ENCODE measurements at regions not wholly inside any gene's neighbourhood (a gene's known extent, or its start where the extent isn't known, plus 50 kb on each side); places are given as distances from the start of the nearest gene placed in this dataset.

DNA sequence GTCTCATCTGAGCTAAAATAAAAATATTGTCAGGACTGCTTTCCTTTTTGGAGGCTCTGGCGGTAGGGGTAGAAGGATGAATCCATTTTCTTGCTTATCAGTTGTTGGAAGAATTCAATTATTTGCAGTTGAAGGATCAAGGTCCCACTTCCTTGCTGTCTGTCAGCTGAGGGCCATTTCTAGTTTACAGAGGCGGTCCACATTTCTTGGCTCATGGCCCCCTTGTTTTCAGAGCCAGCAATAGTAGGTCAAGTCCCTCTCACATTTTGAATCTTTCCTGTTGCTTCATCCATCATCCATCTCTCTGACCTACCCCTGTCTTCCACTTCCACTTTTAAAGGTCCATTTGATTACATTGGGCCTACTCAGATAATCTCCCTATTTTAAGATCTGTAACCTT, 1099.3 kb upstream of the DIAPH2 start:
- intact Hi-C loops (cut with micrococcal nuclease) = no loop called here

DNA sequence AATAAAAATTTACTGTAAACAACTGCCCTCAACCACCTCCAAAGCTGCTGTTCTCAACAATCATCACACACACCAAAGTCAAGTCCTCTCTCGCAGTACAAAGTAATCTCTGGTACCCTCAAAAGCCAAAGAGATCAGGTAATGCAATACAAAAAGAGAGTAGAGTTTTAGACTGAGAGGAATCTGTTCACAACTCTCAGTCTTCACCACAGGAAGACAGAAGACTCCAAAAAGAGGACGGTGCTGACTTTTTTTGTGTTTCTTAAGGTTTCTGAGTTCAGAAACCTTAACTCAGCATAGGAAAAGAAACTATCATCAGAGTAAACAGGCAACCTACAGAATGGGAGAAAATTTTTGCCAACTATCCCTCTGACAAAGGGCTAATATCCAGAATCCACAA, 1072.3 kb upstream of the DIAPH2 start:
- intact Hi-C loops (cut with micrococcal nuclease) = no loop called here

DNA sequence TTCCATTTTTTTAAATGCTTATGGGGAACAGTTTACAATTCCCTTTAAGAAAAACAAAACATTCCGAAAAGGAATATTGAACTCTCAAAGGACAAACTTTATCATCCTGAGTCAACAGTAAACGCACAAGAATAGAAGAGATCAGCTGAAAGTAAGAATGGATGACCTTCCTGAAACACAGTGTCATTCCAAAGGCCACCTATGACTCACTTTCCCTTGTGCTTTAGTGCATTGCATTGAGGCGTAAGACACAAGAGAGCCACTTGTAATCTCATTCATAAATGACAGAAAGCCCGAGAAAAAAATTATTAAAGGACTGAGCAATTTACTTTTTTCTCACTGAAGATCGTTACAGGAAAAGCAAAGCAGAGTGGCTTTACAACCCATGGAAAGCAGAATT, 1062.4 kb upstream of the DIAPH2 start:
- intact Hi-C loops (cut with micrococcal nuclease) = no loop called here

DNA sequence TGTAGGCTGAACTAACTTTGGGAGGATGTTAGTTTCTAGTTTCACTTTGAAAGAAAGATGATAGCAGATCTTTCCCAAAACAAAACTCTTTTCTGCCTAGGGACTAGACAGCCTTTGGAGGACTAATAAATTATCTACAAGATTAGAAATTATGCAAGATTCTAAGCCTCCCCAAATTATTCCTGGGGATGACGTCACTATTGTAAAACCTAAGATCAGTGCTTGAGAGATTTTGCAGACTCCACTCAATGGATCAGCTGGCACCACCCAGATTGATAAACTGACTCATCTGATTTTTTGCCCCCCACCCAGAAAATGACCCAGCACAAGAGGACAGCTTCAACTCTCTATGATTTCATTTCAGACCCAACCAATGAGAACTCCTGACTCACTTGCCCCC, 1057.9 kb upstream of the DIAPH2 start:
- intact Hi-C loops (cut with micrococcal nuclease) = no loop called here

DNA sequence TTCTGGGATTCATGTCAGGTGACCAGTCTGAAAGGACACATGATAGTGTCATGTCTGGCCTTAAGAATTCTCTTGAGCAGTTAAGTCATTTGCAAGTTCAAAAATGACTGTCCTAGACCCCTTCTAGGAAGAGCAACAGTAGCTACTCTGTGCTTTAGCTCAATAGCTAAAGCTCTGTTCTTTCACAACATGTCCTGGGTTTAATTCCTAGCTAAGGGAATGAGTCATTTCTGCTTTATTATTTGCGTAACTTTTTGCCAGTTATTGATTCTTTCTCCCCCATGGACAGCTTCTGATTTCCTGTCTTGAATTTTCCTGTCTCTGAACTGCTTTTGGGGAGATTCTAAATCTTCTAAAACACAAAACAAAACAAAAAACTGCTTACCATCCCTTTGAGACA, 1055.8 kb upstream of the DIAPH2 start:
- intact Hi-C loops (cut with micrococcal nuclease) = no loop called here

GRCh38 chrX:95629737-95630136, 1054.9 kb upstream of the DIAPH2 start:
- intact Hi-C loops (cut with micrococcal nuclease) = no loop called here

GRCh38 chrX:95640226-95640625, 1044.4 kb upstream of the DIAPH2 start:
- intact Hi-C loops (cut with micrococcal nuclease) = no loop called here

DNA sequence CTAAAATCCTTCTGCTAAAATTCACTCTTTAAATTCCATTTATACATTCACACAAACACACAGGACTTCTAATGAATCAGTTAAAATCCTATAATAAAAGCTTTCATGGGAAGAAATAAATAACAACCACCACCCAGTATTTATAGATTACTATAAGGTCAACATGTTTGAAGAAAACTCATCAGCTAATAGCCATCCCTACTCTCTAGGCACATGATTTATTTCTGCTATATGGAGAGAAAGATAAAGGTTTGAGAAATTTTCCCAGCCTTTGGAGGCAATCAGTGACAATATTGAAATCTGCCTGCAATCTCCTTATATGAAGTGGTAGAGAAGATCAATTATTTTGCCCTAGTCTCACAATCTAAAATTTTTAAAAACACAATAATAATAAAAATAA, 1038.9 kb upstream of the DIAPH2 start:
- intact Hi-C loops (cut with micrococcal nuclease) = no loop called here

DNA sequence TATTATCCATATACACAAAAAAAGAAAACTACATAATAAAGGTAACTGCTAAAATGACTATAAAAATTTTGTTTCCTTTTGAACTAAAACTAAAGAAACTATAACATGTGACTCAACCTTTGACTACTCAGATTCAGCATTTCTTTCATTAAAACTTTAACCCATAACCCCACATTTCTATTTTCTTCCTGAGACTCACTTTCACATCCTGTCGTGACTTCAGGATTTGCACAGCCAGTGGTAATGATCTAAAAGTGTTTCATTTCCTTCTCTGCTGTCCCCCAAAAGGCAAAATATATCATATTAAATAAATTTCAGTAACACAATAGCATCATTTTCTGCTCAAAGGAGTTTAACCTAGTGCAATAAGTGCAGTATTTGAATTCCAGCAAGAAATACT, 1022.4 kb upstream of the DIAPH2 start:
- intact Hi-C loops (cut with micrococcal nuclease) = no loop called here

DNA sequence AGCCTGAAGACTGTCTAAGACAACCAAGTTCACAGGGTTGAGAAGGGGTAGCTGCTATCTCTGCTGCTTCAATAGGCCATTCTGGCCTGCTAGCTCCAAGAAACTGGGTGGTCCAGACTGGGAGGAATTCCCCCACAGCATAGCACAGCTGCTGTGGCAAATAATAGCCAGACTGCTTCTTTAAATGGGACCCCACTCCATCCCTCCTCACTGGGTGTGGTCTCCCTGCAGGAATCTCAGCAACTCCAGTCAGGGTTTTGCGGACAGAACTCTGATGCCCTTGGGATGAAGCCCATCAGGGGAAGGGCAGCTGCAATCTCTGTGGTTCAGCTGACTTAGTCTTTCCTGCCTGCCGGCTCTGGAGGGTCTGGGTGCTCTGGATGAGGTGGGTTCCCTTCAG, 1018.6 kb upstream of the DIAPH2 start:
- intact Hi-C loops (cut with micrococcal nuclease) = no loop called here

DNA sequence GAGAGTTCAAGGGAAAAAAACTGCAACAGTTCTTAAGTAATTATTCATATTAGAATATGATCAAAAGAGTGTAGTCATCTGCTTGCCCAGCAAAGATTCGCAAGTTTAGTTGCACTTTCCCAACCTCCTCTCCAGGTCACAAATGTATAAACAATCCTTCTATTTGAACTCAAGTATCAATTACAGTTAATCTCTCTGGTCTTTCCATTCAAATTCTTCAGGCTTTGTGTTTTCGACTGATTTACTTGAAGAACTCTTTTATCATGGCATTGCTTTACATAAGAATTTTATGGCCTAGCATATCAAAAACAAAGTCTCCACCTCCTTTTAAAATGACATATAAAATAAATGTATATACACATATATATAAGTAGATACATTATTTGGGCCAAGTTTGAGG, 1009.6 kb upstream of the DIAPH2 start:
- intact Hi-C loops (cut with micrococcal nuclease) = no loop called here

- intact Hi-C loops (cut with micrococcal nuclease) = no loop called here
Measured at GRCh38 chrX:95675794-95676193, 1008.8 kb upstream of the DIAPH2 start.

DNA sequence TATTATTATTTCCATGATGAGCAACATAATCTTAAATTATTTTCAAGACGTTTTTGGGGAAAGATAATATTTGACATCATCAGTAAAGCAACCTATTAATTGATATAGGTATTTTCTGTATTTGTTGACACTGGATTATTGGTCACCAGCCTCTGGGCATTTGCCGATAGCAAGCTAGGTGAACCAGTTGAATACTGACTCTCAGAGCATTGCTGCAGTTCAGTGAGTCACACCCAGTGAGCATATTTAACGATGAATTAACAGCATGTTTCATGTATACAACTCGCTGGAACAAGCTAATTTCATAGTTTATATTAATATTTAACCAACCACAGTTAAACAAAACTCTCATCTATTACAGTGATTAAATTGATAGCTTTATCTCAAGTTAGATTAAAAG, 1006.0 kb upstream of the DIAPH2 start:
- intact Hi-C loops (cut with micrococcal nuclease) = no loop called here

- intact Hi-C loops (cut with micrococcal nuclease) = no loop called here
Measured at GRCh38 chrX:95693365-95693764, 991.3 kb upstream of the DIAPH2 start.

- intact Hi-C loops (cut with micrococcal nuclease) = no loop called here
Measured at GRCh38 chrX:95703696-95704095, 980.9 kb upstream of the DIAPH2 start.

DNA sequence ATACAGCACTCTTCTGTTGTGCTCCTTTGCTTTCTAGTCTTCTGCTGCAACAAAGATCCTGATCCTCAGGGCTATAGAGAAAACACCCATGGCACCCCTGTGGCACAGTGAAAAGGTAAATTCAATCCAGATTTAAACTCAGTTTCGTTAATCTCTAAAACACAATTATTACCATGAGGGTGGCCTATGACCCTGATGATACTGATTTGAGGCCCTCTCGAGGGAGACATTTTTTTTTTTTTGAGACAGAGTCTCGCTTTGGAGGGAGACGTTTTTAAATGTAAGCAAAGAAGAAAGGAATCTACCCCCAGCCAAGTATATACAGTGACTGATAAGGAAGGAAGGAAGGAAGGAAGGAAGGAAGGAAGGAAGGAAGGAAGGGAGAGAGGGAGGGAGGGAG, 967.8 kb upstream of the DIAPH2 start:
- intact Hi-C loops (cut with micrococcal nuclease) = no loop called here

DNA sequence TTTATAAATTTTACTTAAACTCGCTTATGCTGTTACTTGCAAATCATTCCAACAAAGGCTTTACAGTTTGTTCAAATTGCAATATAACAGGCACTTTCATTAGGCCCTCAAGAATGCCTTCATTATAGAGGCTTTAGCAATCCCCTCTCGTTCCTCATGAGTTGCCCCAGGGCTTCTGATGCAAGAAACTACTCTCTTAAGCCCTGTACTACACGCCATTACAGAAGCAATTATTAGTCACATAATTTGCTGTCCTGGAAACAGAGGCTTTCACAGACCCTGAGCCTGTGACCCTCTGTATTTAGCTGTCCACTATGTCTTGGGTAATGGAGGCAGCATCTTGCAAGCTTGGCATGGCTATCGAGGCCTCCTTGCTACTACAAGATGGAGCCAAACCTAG, 965.9 kb upstream of the DIAPH2 start:
- intact Hi-C loops (cut with micrococcal nuclease) = no loop called here

- intact Hi-C loops (cut with micrococcal nuclease) = no loop called here
Measured at GRCh38 chrX:95721011-95721410, 963.6 kb upstream of the DIAPH2 start.

DNA sequence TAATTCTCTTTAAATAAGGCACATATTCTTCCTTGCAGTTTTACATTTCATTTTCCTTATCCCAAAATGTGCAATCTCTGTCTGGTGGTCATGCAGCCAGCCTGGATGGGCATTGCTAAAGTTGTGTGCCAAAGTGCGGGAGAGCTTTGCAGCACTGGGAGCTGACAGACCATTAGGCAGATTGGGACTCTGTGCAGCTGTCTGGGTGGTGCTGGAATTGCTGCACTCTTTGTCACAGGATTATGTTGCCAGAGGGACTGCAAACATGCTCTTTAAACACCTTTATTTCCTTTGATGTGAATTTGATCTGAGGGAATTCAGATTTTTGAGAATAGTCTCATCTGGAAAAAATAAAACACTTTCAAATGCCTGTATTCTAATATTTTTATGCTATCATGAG, 956.2 kb upstream of the DIAPH2 start:
- intact Hi-C loops (cut with micrococcal nuclease) = no loop called here

DNA sequence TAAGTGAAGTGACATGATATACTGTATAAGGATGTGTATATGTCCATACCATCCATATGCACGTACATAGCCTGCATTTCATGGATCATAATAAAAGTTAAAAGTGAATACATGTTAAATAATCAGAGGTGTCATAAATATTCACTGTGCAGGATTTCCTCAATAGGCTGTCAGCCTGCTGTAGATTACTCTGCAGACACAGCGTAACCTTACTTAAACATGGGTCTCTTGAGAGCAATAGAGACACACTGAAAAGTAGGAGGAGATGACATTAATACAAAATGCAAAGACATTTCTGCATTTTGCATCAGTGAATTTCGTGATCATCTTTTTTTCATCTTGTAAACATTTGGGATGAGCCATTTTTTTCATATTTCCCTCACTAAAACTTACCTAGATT, 955.2 kb upstream of the DIAPH2 start:
- intact Hi-C loops (cut with micrococcal nuclease) = no loop called here

GRCh38 chrX:95733426-95733825, 951.2 kb upstream of the DIAPH2 start:
- intact Hi-C loops (cut with micrococcal nuclease) = no loop called here

- intact Hi-C loops (cut with micrococcal nuclease) = no loop called here
Measured at GRCh38 chrX:95754411-95754810, 930.2 kb upstream of the DIAPH2 start.

GRCh38 chrX:95760356-95760755, 924.3 kb upstream of the DIAPH2 start:
- intact Hi-C loops (cut with micrococcal nuclease) = no loop called here

GRCh38 chrX:95762716-95763115, 921.9 kb upstream of the DIAPH2 start:
- intact Hi-C loops (cut with micrococcal nuclease) = no loop called here

Measured in T-helper 2 cell treated with Interferon-gamma antibody and Interleukin-4, amounts not matched to agents 100 ng/mL and 5 ng/mL, for 36 hours (primary cell).